ENCODE measurements at regions not wholly inside any gene's neighbourhood (a gene's known extent, or its start where the extent isn't known, plus 50 kb on each side); places are given as distances from the start of the nearest gene placed in this dataset.

- H3K4me3 ChIP-seq (ENCODE audit: low read depth, poor library complexity, severe bottlenecking) = no peak overlapping the region
- DNase-seq (ENCODE audit: low spot score in 2 of 2) = no peak
- intact Hi-C loops (cut with DNase I; ENCODE audit: low total_unique reads) = no loop called here
- WGBS, 2 donors = 71 to 75% methylated on average over 4 of the region's 4 CpGs
- TF ChIP-seq CTCF (IDR thresholded peaks at IDR 0.05) (no peak), POLR2A (IDR thresholded peaks at IDR 0.05) (no peak)
Measured at GRCh38 chr4:176404621-176405020, 84.9 kb downstream of the SPCS3 start.

GRCh38 chr4:176406297-176406696 is 86.5 kb downstream of the SPCS3 start:
- H3K4me3 ChIP-seq (ENCODE audit: low read depth, poor library complexity, severe bottlenecking) = no peak overlapping the region
- intact Hi-C loops (cut with DNase I; ENCODE audit: low total_unique reads) = no loop called here
- no peak for TF ChIP-seq CTCF (IDR thresholded peaks at IDR 0.05)
- no peak for TF ChIP-seq POLR2A (IDR thresholded peaks at IDR 0.05)
- 86 to 90% methylated on average over 4 of the region's 4 CpGs for WGBS, 2 donors
- DNase-seq (ENCODE audit: low spot score in 2 of 2) = no peak

- no peak for DNase-seq (ENCODE audit: low spot score in 2 of 2)
- H3K4me3 ChIP-seq (ENCODE audit: low read depth, poor library complexity, severe bottlenecking) = no peak overlapping the region
- intact Hi-C loops (cut with DNase I; ENCODE audit: low total_unique reads) = no loop called here
- WGBS, 2 donors = 83 to 88% methylated on average over 2 of the region's 2 CpGs
- TF ChIP-seq CTCF (IDR thresholded peaks at IDR 0.05) (no peak), POLR2A (IDR thresholded peaks at IDR 0.05) (no peak)
Measured at GRCh38 chr4:176406736-176407135, 87.0 kb downstream of the SPCS3 start.

- TF ChIP-seq CTCF (IDR thresholded peaks at IDR 0.05) (no peak), POLR2A (IDR thresholded peaks at IDR 0.05) (no peak)
- intact Hi-C loops (cut with DNase I; ENCODE audit: low total_unique reads) = no loop called here
- 86 to 91% methylated on average over 1 of the region's 1 CpG for WGBS, 2 donors
- no peak overlapping the region for H3K4me3 ChIP-seq (ENCODE audit: low read depth, poor library complexity, severe bottlenecking)
- DNase-seq (ENCODE audit: low spot score in 2 of 2) = no peak
Measured at GRCh38 chr4:176409627-176410026, 89.9 kb downstream of the SPCS3 start.

- no peak overlapping the region for H3K4me3 ChIP-seq (ENCODE audit: low read depth, poor library complexity, severe bottlenecking)
- no peak for TF ChIP-seq POLR2A (IDR thresholded peaks at IDR 0.05)
- intact Hi-C loops (cut with DNase I; ENCODE audit: low total_unique reads) = no loop called here
- 85 to 88% methylated on average over 2 of the region's 2 CpGs for WGBS, 2 donors
- DNase-seq (ENCODE audit: low spot score in 2 of 2) = no peak
Measured at GRCh38 chr4:176413171-176413570, 93.4 kb downstream of the SPCS3 start.

- 36 to 45% methylated on average over 1 of the region's 1 CpG for WGBS, 2 donors
- intact Hi-C loops (cut with DNase I; ENCODE audit: low total_unique reads) = no loop called here
- H3K4me3 ChIP-seq (ENCODE audit: low read depth, poor library complexity, severe bottlenecking) = no peak overlapping the region
- no peak for DNase-seq (ENCODE audit: low spot score in 2 of 2)
- TF ChIP-seq POLR2A (IDR thresholded peaks at IDR 0.05) = no peak
- no peak for TF ChIP-seq CTCF (IDR thresholded peaks at IDR 0.05)
Measured at GRCh38 chr4:176422001-176422400, 102.2 kb downstream of the SPCS3 start.
